ENCODE measurements at regions not wholly inside any gene's neighbourhood (a gene's known extent, or its start where the extent isn't known, plus 50 kb on each side); places are given as distances from the start of the nearest gene placed in this dataset.
"Not testable (repeated sequence)": the region's sequence is repeated elsewhere in the genome, so short reads cannot be mapped to it uniquely, and the experiment has no call there.

- TF ChIP-seq POLR2A (IDR thresholded peaks at IDR 0.05): no peak
- TF ChIP-seq, protein P1, sequence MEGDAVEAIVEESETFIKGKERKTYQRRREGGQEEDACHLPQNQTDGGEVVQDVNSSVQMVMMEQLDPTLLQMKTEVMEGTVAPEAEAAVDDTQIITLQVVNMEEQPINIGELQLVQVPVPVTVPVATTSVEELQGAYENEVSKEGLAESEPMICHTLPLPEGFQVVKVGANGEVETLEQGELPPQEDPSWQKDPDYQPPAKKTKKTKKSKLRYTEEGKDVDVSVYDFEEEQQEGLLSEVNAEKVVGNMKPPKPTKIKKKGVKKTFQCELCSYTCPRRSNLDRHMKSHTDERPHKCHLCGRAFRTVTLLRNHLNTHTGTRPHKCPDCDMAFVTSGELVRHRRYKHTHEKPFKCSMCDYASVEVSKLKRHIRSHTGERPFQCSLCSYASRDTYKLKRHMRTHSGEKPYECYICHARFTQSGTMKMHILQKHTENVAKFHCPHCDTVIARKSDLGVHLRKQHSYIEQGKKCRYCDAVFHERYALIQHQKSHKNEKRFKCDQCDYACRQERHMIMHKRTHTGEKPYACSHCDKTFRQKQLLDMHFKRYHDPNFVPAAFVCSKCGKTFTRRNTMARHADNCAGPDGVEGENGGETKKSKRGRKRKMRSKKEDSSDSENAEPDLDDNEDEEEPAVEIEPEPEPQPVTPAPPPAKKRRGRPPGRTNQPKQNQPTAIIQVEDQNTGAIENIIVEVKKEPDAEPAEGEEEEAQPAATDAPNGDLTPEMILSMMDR (IDR thresholded peaks at IDR 0.05): no peak
- DNase-seq: no peak
- H3K27me3 ChIP-seq: no peaks in the 10 kb centered on the region
- H3K9me3 ChIP-seq (replicated peaks in 1 of 3): no peaks in the 10 kb centered on the region
- no peaks in the 10 kb centered on the region for H3K36me3 ChIP-seq (replicated peaks in 1 of 2)
- WGBS, 4 donors: 82 to 92% (median 87%) methylated on average over 4 of the region's 4 CpGs
- intact Hi-C loops (cut with DNase I): no loop called here
- no peak overlapping the region for H3K27ac ChIP-seq
- no peaks in the 10 kb centered on the region for H3K4me1 ChIP-seq (replicated peaks in 1 of 2)
- no peak overlapping the region for H3K4me3 ChIP-seq
These were observed 189.5 kb upstream of the SPOPL start for GRCh38 chr2:138312061-138312460.

DNA sequence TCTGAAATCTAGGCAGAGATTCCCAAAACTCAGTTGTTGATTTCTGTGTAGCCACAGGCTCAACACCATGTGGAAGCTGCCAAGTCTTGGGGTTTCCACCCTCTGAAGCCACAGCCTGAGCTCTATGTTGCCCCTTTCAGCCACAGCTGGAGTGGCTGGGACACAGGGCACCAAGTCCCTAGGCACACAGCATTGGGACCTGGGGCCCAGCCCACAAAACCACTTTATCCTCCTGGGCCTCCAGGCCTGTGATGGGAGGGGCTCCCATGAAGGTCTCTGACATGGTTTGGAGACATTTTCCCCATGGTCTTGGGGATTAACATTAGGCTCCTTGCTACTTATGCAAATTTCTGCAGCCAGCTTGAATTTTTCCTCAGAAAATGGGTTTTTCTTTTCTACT lies 186.0 kb upstream of the SPOPL start:
- intact Hi-C loops (cut with DNase I); H3K36me3 ChIP-seq (replicated peaks in 1 of 2); H3K27ac ChIP-seq; DNase-seq; H3K27me3 ChIP-seq; H3K9me3 ChIP-seq (replicated peaks in 1 of 3); H3K4me3 ChIP-seq; H3K4me1 ChIP-seq (replicated peaks in 1 of 2): not testable (repeated sequence)

DNA sequence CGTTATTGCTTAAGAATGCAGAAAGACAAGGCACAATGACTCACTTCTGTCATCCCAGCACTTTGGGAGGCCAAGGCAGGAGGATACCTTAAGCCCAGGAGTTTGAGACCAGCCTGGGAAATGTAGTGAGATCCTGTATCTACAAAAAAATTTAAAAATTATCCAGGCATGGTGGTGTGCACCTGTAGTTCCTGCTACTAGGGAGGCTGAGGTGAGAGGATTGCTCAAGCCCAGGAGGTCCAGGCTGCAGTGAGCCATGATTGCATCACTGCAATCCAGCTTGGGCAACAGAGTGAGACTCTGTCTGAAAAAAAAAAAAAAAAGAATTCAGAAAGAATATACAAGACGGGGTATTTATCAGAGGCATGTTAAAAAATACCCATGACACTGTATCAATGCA lies 182.0 kb upstream of the SPOPL start:
- DNase-seq: no peak
- no peak overlapping the region for H3K27ac ChIP-seq
- H3K27me3 ChIP-seq: no peaks in the 10 kb centered on the region
- WGBS, 4 donors: 57 to 73% (median 66%) methylated on average over 2 of the region's 2 CpGs
- no peak overlapping the region for H3K4me3 ChIP-seq
- intact Hi-C loops (cut with DNase I): no loop called here
- no peaks in the 10 kb centered on the region for H3K4me1 ChIP-seq (replicated peaks in 1 of 2)
- no peaks in the 10 kb centered on the region for H3K9me3 ChIP-seq (replicated peaks in 1 of 3)
- no peak for TF ChIP-seq POLR2A (IDR thresholded peaks at IDR 0.05)
- TF ChIP-seq, protein P1 (IDR thresholded peaks at IDR 0.05): no peak
- H3K36me3 ChIP-seq (replicated peaks in 1 of 2): no peaks in the 10 kb centered on the region

DNA sequence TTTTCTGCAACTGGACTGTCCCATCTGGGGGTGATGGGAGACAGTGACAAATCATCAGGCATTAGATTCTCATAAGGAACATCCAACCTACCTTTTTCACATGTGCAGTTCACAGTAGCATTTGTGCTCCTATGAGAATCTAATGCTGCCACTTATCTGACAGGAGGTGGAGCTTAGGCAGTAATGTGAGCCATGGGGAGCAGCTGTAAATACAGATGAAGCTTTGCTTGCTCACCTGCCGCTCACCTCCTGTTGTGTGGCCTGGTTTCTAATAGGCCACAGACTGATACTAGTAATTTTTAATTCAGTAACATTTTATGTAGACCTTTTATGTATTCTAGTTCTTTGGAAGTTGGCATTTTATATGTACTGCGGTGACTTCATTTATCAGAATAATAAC lies 180.1 kb upstream of the SPOPL start:
- Histone ChIP-seq H3K27ac (no peak overlapping the region), H3K36me3 (replicated peaks in 1 of 2) (no peaks in the 10 kb centered on the region), H3K9me3 (replicated peaks in 1 of 3) (no peaks in the 10 kb centered on the region), H3K27me3 (no peaks in the 10 kb centered on the region), H3K4me3 (no peak overlapping the region), H3K4me1 (replicated peaks in 1 of 2) (no peaks in the 10 kb centered on the region)
- WGBS, 4 donors: 93 to 95% (median 94%) methylated on average over 2 of the region's 2 CpGs
- TF ChIP-seq POLR2A (IDR thresholded peaks at IDR 0.05): no peak
- TF ChIP-seq, protein P1 (IDR thresholded peaks at IDR 0.05): no peak
- no peak for DNase-seq
- intact Hi-C loops (cut with DNase I): no loop called here

DNA sequence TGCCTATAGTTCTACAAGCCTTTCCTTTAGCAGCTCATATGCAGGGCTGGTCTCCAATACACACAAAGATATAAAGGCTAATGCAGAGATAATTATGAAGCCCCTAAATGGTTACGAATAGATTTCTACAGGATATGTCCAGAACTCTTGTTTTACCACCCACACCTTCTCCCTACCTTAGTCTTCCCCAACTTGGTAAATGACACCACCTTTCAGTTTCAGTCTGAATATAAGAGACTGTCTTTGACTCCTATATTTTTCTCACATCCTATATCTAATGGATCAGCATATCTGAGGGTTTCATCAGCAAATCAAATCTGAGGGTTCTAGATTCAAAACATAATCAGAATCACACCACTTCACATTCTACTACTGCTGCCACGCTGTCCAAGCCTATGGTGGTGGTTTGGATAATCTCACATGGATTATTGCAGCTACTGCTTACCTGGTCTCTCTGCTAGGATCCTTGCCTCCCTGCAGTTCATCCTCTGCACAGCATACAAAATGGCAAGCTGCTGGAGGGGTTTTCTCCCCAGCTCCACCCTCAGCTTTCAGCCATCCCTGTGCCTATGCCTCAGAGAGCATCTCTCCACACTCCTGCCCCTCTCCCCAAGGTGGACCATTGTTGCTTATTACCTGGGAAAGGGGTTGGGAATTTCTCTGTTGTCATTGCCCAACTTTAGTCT lies 178.0 kb upstream of the SPOPL start:
- Histone ChIP-seq H3K4me3 (no peak overlapping the region), H3K4me1 (replicated peaks in 1 of 2) (peaks cover 4 to 12% of the 10 kb centered on the region in 2 donors), H3K27me3 (no peaks in the 10 kb centered on the region), H3K36me3 (replicated peaks in 1 of 2) (no peaks in the 10 kb centered on the region), H3K9me3 (replicated peaks in 1 of 3) (no peaks in the 10 kb centered on the region), H3K27ac (no peak overlapping the region)
- intact Hi-C loops (cut with DNase I): no loop called here
- DNase-seq: no peak
- WGBS, 4 donors: 83 to 94% (median 91%) methylated on average over 2 of the region's 2 CpGs
- no peak for TF ChIP-seq POLR2A (IDR thresholded peaks at IDR 0.05)
- TF ChIP-seq, protein P1 (IDR thresholded peaks at IDR 0.05): no peak

All from adrenal gland (tissue), 9 donors.